ENCODE measurements at regions not wholly inside any gene's neighbourhood (a gene's known extent, or its start where the extent isn't known, plus 50 kb on each side); places are given as distances from the start of the nearest gene placed in this dataset.
"Not testable (repeated sequence)": the region's sequence is repeated elsewhere in the genome, so short reads cannot be mapped to it uniquely, and the experiment has no call there.

GRCh38 chr2:180799141-180799540, 181.3 kb upstream of the UBE2E3 start:
- no peaks in the 10 kb centered on the region for H3K36me3 Mint-ChIP-seq (ENCODE audit: low read depth)
- no peak overlapping the region for H3K27ac Mint-ChIP-seq
- no peaks in the 10 kb centered on the region for H3K27me3 Mint-ChIP-seq
- intact Hi-C loops (cut with micrococcal nuclease): no loop called here
- H3K9me3 Mint-ChIP-seq: no peaks in the 10 kb centered on the region
- no peaks in the 10 kb centered on the region for H3K4me1 Mint-ChIP-seq (ENCODE audit: low read depth)
- no peak overlapping the region for H3K4me3 Mint-ChIP-seq

GRCh38 chr2:180790891-180791290, 189.5 kb upstream of the UBE2E3 start:
- Mint-ChIP-seq H3K27me3 (no peaks in the 10 kb centered on the region), H3K4me3 (no peak overlapping the region), H3K4me1 (ENCODE audit: low read depth) (no peaks in the 10 kb centered on the region), H3K27ac (no peak overlapping the region), H3K9me3 (no peaks in the 10 kb centered on the region), H3K36me3 (ENCODE audit: low read depth) (no peaks in the 10 kb centered on the region)
- intact Hi-C loops (cut with micrococcal nuclease): no loop called here

- Mint-ChIP-seq H3K27ac (no peak overlapping the region), H3K9me3 (peaks cover 11% of the 10 kb centered on the region), H3K4me3 (no peak overlapping the region), H3K4me1 (ENCODE audit: low read depth) (no peaks in the 10 kb centered on the region), H3K36me3 (ENCODE audit: low read depth) (no peaks in the 10 kb centered on the region), H3K27me3 (no peaks in the 10 kb centered on the region)
- intact Hi-C loops (cut with micrococcal nuclease): no loop called here
Measured at GRCh38 chr2:180787330-180787729, 193.1 kb upstream of the UBE2E3 start.

GRCh38 chr2:180781276-180781675, 199.1 kb upstream of the UBE2E3 start:
- no peaks in the 10 kb centered on the region for H3K4me1 Mint-ChIP-seq (ENCODE audit: low read depth)
- no peaks in the 10 kb centered on the region for H3K27me3 Mint-ChIP-seq
- no peak overlapping the region for H3K4me3 Mint-ChIP-seq
- H3K36me3 Mint-ChIP-seq (ENCODE audit: low read depth): no peaks in the 10 kb centered on the region
- intact Hi-C loops (cut with micrococcal nuclease): no loop called here
- no peak overlapping the region for H3K27ac Mint-ChIP-seq
- peaks cover 11% of the 10 kb centered on the region for H3K9me3 Mint-ChIP-seq

- intact Hi-C loops (cut with micrococcal nuclease): no loop called here
- Mint-ChIP-seq H3K4me3 (no peak overlapping the region), H3K9me3 (no peaks in the 10 kb centered on the region), H3K4me1 (ENCODE audit: low read depth) (no peaks in the 10 kb centered on the region), H3K36me3 (ENCODE audit: low read depth) (no peaks in the 10 kb centered on the region), H3K27me3 (no peaks in the 10 kb centered on the region), H3K27ac (no peak overlapping the region)
Measured at GRCh38 chr2:180778291-180778690, 202.1 kb upstream of the UBE2E3 start.

- Mint-ChIP-seq H3K27ac (no peak overlapping the region), H3K27me3 (no peaks in the 10 kb centered on the region), H3K36me3 (ENCODE audit: low read depth) (no peaks in the 10 kb centered on the region), H3K4me1 (ENCODE audit: low read depth) (no peaks in the 10 kb centered on the region), H3K4me3 (no peak overlapping the region), H3K9me3 (no peaks in the 10 kb centered on the region)
- intact Hi-C loops (cut with micrococcal nuclease): no loop called here
Measured at GRCh38 chr2:180776921-180777320, 203.5 kb upstream of the UBE2E3 start.

- Mint-ChIP-seq H3K27me3 (no peaks in the 10 kb centered on the region), H3K36me3 (ENCODE audit: low read depth) (no peaks in the 10 kb centered on the region), H3K4me3 (no peak overlapping the region), H3K4me1 (ENCODE audit: low read depth) (no peaks in the 10 kb centered on the region), H3K27ac (no peak overlapping the region), H3K9me3 (no peaks in the 10 kb centered on the region)
- intact Hi-C loops (cut with micrococcal nuclease): no loop called here
Measured at GRCh38 chr2:180775711-180776110, 204.7 kb upstream of the UBE2E3 start.

GRCh38 chr2:180765316-180765715, 215.1 kb upstream of the UBE2E3 start:
- H3K4me3 Mint-ChIP-seq; H3K9me3 Mint-ChIP-seq; intact Hi-C loops (cut with micrococcal nuclease); H3K27me3 Mint-ChIP-seq; H3K4me1 Mint-ChIP-seq (ENCODE audit: low read depth); H3K27ac Mint-ChIP-seq; H3K36me3 Mint-ChIP-seq (ENCODE audit: low read depth): not testable (repeated sequence)

- H3K36me3 Mint-ChIP-seq (ENCODE audit: low read depth): no peaks in the 10 kb centered on the region
- H3K27ac Mint-ChIP-seq: no peak overlapping the region
- no peak overlapping the region for H3K4me3 Mint-ChIP-seq
- H3K4me1 Mint-ChIP-seq (ENCODE audit: low read depth): no peaks in the 10 kb centered on the region
- no peaks in the 10 kb centered on the region for H3K27me3 Mint-ChIP-seq
- peaks cover 7% of the 10 kb centered on the region for H3K9me3 Mint-ChIP-seq
- intact Hi-C loops (cut with micrococcal nuclease): no loop called here
Measured at GRCh38 chr2:180763263-180763989, 217.0 kb upstream of the UBE2E3 start.

- Mint-ChIP-seq H3K9me3 (no peaks in the 10 kb centered on the region), H3K4me3 (no peak overlapping the region), H3K4me1 (ENCODE audit: low read depth) (no peaks in the 10 kb centered on the region), H3K27me3 (no peaks in the 10 kb centered on the region), H3K27ac (no peak overlapping the region), H3K36me3 (ENCODE audit: low read depth) (no peaks in the 10 kb centered on the region)
- intact Hi-C loops (cut with micrococcal nuclease): no loop called here
Measured at GRCh38 chr2:180761224-180761623, 219.2 kb upstream of the UBE2E3 start.

- no peaks in the 10 kb centered on the region for H3K36me3 Mint-ChIP-seq (ENCODE audit: low read depth)
- no peaks in the 10 kb centered on the region for H3K9me3 Mint-ChIP-seq
- H3K4me3 Mint-ChIP-seq: no peak overlapping the region
- H3K4me1 Mint-ChIP-seq (ENCODE audit: low read depth): no peaks in the 10 kb centered on the region
- no peaks in the 10 kb centered on the region for H3K27me3 Mint-ChIP-seq
- H3K27ac Mint-ChIP-seq: no peak overlapping the region
- intact Hi-C loops (cut with micrococcal nuclease): no loop called here
Measured at GRCh38 chr2:180759631-180760030, 220.8 kb upstream of the UBE2E3 start.

GRCh38 chr2:180753809-180754761, 226.3 kb upstream of the UBE2E3 start:
- Mint-ChIP-seq H3K9me3 (no peaks in the 10 kb centered on the region), H3K4me1 (ENCODE audit: low read depth) (no peaks in the 10 kb centered on the region), H3K27me3 (no peaks in the 10 kb centered on the region), H3K36me3 (ENCODE audit: low read depth) (no peaks in the 10 kb centered on the region), H3K4me3 (no peak overlapping the region), H3K27ac (no peak overlapping the region)
- intact Hi-C loops (cut with micrococcal nuclease): no loop called here

GRCh38 chr2:180751306-180751920, 229.0 kb upstream of the UBE2E3 start:
- intact Hi-C loops (cut with micrococcal nuclease): no loop called here
- H3K4me3 Mint-ChIP-seq: no peak overlapping the region
- H3K9me3 Mint-ChIP-seq: no peaks in the 10 kb centered on the region
- no peak overlapping the region for H3K27ac Mint-ChIP-seq
- no peaks in the 10 kb centered on the region for H3K27me3 Mint-ChIP-seq
- no peaks in the 10 kb centered on the region for H3K36me3 Mint-ChIP-seq (ENCODE audit: low read depth)
- H3K4me1 Mint-ChIP-seq (ENCODE audit: low read depth): no peaks in the 10 kb centered on the region

- no peak overlapping the region for H3K4me3 Mint-ChIP-seq
- H3K36me3 Mint-ChIP-seq (ENCODE audit: low read depth): no peaks in the 10 kb centered on the region
- no peak overlapping the region for H3K27ac Mint-ChIP-seq
- intact Hi-C loops (cut with micrococcal nuclease): no loop called here
- no peaks in the 10 kb centered on the region for H3K9me3 Mint-ChIP-seq
- H3K27me3 Mint-ChIP-seq: no peaks in the 10 kb centered on the region
- H3K4me1 Mint-ChIP-seq (ENCODE audit: low read depth): no peaks in the 10 kb centered on the region
Measured at GRCh38 chr2:180747728-180748127, 232.7 kb upstream of the UBE2E3 start.

Data from dendritic cell treated with granulocyte-macrophage colony-stimulating factor and Interleukin-4, amounts not matched to agents 40 ng/mL and 50 ng/mL, for 4 days (primary cell).